NCI-H82 (cell line): ENCODE measurements at regions not wholly inside any gene's neighbourhood (a gene's known extent, or its start where the extent isn't known, plus 50 kb on each side); places are given as distances from the start of the nearest gene placed in this dataset.
A peak's percentile ranks its signal among the peaks of the same experiment; 100 is the strongest.

Source experiments
- DNase-seq: peaks from one replicate; lab custom pipeline; 2025; lab: John Stamatoyannopoulos, UW

GRCh38 chr15:97703400-97703799 is 257.1 kb upstream of the ARRDC4 start:
- no peak for DNase-seq

DNA sequence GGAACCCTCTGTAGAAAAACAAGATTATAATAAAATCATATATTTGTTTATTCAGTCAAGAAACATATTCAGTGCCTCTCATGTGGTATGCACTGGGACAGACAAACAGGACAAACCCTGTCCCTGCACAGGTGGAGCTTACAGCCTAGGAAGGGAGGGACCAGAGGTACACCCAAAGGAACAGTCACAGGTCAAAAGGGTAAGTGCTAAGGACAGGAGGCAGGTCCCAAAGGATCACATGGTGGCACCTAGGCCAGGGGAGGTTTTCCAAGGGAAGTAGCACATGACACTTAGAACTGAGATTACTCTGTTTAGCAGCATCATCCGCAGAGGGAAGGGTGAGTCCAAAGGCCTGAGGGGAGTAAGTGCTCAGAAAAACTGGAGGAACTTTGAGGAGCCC is 254.4 kb upstream of the ARRDC4 start:
- DNase-seq, result no peak

DNA sequence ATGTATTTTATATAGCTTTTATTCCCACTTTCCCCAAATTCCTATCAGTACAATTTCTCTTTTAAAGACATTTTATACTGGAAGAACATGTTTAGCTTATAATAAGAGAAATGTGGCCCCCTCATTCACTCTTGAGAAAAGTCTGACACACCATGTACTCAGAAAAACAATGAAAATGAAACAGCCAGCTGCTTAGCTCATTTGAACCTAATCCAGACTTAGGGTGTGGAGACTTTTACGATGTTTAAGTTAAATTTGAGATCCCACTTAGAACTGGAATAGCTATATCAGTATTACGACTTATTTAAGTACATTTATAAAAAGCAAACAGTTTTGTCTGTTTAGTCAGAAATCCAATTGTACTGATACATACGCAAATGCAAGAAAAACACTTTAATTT is 252.3 kb upstream of the ARRDC4 start:
- DNase-seq, result no peak

DNA sequence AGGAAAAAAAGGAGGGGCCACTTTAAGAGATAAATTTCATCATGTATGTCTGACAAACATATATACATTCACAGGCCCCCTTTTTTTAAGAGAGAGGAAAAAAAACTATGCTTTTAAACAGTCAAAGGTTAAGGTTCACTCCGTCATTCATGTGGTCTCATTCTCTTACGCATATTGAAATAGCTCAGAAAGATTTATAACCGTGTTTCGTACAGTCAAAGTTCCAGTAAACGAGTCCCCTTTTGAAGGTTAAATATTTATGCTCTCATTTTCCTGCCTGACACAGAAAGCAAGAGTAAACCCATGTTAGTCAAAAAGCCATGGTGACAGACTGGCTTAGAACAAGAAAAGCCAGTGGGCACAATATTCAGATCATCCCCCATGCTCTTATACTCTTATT is 248.0 kb upstream of the ARRDC4 start:
- DNase-seq, result no peak

DNA sequence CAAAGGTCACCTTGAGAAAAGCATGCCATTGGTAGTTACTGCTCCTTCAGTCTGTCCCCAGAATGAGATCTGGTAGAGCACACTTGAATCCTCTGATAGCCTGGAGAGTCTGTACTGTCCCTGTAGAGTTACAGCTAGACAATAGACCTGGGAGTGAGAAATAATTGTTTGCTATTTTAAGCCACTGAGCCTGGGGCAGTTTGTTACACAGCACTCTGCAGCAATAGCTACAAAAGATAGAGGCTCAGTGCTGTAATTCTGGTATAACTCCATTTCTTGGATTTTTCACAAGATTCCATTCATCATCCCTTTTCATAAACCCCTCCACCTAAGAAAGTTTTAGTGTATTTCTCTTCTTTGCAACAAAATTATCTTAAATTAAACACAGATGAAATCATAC is 242.7 kb upstream of the ARRDC4 start:
- no peak for DNase-seq

GRCh38 chr15:97718509-97718908 is 242.0 kb upstream of the ARRDC4 start:
- no peak for DNase-seq

GRCh38 chr15:97728791-97729190 is 231.7 kb upstream of the ARRDC4 start:
- peak; percentile 6 for DNase-seq

DNA sequence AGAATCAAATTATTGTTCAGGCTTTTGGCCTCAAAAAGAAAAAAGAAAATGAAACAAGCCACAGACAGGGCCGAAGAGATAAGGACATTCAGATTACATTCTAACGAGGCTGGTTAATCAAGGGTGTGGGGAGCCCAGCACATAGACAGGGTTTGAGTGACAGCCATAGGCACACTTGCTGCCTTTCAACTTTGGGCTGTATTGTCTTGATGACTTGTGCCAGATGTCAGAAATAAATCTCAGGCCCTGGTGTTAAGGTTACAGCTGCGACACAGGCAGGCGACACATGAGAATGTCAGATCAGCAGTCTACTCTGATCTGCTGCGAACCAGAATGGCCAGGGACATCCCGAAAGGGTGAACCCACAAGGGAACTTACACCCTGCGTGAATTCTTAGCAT is 231.2 kb upstream of the ARRDC4 start:
- DNase-seq, result peak; percentile 50

DNA sequence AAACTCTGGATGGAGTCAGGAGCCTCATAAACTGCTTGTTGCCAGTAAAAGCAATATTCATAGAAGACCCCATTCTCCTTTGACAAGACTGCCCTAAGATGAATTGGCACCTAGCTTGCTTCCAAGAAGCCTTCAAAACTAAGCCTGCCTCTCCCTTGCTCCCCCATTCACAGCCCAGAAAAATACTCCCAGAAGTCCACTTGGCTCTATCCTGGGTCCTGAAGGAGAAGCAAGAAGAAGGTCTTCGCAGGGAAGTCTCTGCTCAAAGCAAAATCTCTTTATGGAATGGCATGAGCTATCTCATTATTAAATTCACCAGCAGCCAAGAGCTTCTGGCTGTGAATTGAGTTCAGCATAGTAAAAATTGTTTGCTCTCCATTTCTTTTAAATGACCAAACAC is 230.2 kb upstream of the ARRDC4 start:
- no peak for DNase-seq

DNA sequence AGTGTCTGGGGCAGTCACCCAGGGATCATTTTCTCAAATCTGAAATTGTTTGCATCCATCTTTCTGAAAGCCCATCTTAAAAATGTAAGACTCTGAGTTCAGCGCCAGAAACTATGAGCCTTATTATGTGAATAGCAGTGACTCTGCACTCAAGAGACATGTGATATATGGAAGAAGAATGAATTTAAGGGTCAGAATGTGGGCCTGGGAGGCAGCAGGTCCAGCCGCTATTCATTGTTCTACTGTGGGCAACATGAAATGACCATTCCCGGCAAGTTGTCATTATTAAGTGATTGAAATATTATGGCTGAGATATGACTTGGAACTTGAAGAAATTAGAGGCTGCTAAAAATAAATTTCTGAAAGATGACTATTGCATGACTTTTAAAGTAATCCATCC is 228.6 kb upstream of the ARRDC4 start:
- DNase-seq, result no peak

GRCh38 chr15:97733373-97733772 is 227.1 kb upstream of the ARRDC4 start:
- no peak for DNase-seq

DNA sequence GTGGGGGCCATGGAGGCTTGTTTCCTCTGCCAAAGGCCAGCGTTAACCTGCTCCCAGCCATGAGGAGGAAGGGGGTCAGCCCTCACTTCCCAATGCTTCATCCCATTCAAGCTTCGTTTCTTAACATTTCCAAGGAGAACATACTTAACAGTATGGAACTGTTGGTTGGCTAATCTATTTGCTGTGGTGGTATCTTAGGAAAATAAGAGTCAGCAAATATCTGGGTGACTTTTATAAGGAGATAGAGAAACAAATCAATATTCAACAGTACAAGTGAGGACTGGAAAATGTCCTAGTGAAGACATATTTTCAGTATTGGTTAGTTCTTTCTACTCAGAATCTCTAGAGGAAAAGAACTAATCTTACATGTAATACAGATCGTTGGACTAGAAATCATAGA is 223.8 kb upstream of the ARRDC4 start:
- DNase-seq, result no peak

GRCh38 chr15:97745481-97746071 is 214.9 kb upstream of the ARRDC4 start:
- peak; percentile 78 for DNase-seq

GRCh38 chr15:97747342-97747741 is 213.2 kb upstream of the ARRDC4 start:
- DNase-seq, result no peak

DNA sequence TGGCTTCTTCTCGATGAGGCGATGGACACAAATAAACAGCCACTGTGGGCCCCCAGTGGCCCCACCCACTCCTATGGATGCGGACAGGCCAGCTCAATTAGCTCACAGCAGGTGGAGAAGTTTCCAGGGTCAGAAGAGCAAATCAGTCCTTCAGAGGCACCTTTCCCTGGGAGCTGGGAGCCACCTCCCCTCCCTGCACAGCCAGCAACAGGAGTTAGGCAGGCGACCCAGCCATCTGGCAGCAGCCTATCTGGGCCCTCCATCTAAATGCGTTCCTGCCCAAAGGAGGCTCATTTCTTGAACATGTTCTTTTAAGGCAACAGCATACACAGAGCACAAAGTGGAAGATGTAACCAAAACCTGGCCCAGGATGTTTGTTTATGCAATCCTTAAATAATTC is 211.9 kb upstream of the ARRDC4 start:
- DNase-seq, result peak; percentile 31

DNA sequence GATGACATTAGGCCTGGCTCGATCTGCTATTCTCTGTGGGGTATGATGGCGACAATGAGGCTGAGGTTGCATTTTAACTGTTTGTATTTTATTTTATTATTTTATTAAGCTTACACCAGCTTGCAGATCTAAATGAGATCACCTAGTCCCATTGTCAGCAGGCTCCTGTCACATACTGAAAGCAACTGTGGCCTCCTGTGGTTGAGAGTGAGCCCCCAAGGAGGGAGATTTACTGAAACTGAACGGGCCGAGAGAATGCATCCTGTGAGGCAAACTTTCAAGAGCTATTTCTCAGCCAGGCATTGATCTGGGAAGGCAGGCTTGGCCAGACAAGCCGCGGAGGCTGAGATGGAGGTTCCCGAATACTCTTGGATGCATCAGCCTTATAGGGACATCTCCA is 210.4 kb upstream of the ARRDC4 start:
- DNase-seq, result no peak

GRCh38 chr15:97755726-97756125 is 204.8 kb upstream of the ARRDC4 start:
- DNase-seq, result no peak

GRCh38 chr15:97759363-97759762 is 201.1 kb upstream of the ARRDC4 start:
- no peak for DNase-seq

GRCh38 chr15:97761110-97761509 is 199.4 kb upstream of the ARRDC4 start:
- no peak for DNase-seq

GRCh38 chr15:97783240-97783639 is 177.3 kb upstream of the ARRDC4 start:
- no peak for DNase-seq

DNA sequence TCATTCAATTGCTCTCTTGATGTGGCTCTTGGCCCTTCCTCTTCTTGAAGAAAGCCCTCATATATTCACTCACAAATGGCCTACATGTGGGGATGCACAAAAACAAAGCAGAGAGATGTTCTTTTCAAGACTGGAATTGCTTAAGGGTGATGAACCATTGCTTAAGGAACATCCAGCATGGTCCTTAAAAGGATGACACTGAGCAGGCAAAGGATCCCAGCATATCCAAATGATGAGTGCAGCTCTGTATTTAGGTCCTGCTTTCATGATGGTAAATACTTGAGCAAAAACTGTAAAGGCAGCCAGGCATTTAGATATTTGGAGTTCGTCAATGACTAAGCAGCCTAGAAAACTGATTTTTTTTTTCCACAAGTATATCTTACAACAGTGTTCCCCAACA is 173.8 kb upstream of the ARRDC4 start:
- no peak for DNase-seq

DNA sequence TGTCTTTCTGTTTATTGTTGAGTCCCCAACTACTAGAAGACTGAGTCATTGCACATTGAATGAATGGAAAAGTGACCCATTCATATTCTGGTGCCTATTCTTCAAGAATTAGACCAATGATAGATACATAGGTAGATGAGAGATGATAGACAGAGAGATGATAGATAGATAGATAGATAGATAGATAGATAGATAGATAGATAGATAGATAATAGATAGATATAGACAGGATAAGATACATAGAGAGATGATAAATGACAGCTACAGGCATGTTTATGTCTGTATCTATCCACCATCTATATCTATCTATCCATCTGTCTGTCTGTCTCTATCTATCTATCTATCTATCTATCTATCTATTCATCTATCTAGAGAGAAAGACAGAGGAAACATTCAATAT is 170.3 kb upstream of the ARRDC4 start:
- no peak for DNase-seq

DNA sequence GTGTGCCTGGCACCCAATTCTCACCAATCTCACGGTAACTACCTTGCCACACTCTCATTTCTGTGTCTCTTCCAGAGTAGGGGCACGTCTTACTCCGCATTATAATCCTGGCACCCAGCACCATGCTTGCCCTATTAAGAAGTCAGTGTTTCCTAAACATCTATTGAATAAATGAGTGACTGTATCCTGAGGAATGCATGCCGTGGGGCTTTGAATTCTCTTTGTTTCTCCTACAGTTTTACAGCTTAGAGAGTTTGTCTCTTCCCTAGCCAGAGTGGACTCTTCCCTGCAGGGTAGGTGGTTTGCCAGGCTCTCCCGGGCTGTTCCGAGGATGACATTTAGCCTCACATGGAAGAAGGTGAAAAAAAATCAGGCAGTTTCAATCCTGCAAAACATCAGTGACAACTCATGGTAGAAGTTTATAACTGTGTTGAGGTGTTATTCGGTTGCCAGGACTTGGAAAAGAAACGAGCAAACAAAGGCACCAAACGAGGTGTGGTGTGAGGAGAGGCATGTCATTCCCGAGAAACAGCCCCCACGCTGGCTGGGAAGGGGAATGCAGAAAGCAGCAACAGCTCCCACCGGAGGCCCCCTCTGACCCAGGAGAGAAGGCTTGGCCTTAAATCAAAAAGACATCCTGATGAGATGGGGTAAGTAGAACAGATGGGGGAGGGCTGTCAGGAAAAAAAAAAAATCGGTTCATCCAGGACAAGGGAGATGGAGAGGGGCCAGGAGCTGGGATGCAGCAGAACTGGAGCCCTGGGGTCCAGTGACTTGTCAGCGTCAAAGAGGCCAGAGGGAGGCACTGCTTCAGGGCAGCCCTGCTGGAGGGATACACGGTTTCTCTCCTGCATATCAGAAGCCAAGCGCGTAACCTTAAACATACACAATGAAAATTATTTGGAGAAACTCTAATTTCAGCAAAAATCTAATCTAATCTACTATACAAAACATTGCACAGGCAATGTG is 168.4 kb upstream of the ARRDC4 start:
- no peak for DNase-seq

- DNase-seq, result no peak
These were observed 155.6 kb upstream of the ARRDC4 start for GRCh38 chr15:97804950-97805349.
